ENCODE measurements at regions not wholly inside any gene's neighbourhood (a gene's known extent, or its start where the extent isn't known, plus 50 kb on each side); places are given as distances from the start of the nearest gene placed in this dataset.

GRCh38 chr2:238554468-238555315 is 128.0 kb downstream of the ASB1 start:
- Histone ChIP-seq H4K20me1 (ENCODE audit: insufficient read depth) (no peaks in the 10 kb centered on the region), H3K4me1 (ENCODE audit: insufficient read depth) (no peaks in the 10 kb centered on the region), H3K79me2 (ENCODE audit: insufficient read depth) (no peaks in the 10 kb centered on the region), H3K4me3 (no peak overlapping the region), H3K36me3 (ENCODE audit: low read depth) (no peaks in the 10 kb centered on the region), H3K9me2 (ENCODE audit: insufficient read depth) (no peaks in the 10 kb centered on the region), H3F3A (ENCODE audit: insufficient read depth) (no peaks in the 10 kb centered on the region), H3K4me2 (ENCODE audit: unreplicated experiment) (no peak overlapping the region), H3K27ac (no peak overlapping the region), H3K27me3 (replicated peaks; ENCODE audit: insufficient read depth) (no peaks in the 10 kb centered on the region), H3K9ac (no peak overlapping the region), H3K9me3 (ENCODE audit: low read depth) (no peaks in the 10 kb centered on the region), H2AFZ (no peak overlapping the region)
- WGBS, 2 experiments (ENCODE audit: low coverage in 1 of 2, low lambda C conversion rate in 2 of 2, missing lambda C conversion rate in 2 of 2), result 87 to 88% methylated on average over 25 to 26 of the region's 26 CpGs
- TF ChIP-seq EZH2phosphoT487 (IDR thresholded peaks at IDR 0.05; ENCODE audit: insufficient read depth, low read depth), result no peak
- no peak for TF ChIP-seq EZH2 (IDR thresholded peaks at IDR 0.05; ENCODE audit: insufficient read depth, poor library complexity, severe bottlenecking)
- DNase-seq, result no peak
- in situ Hi-C loops (cut with MboI), result no loop called here

DNA sequence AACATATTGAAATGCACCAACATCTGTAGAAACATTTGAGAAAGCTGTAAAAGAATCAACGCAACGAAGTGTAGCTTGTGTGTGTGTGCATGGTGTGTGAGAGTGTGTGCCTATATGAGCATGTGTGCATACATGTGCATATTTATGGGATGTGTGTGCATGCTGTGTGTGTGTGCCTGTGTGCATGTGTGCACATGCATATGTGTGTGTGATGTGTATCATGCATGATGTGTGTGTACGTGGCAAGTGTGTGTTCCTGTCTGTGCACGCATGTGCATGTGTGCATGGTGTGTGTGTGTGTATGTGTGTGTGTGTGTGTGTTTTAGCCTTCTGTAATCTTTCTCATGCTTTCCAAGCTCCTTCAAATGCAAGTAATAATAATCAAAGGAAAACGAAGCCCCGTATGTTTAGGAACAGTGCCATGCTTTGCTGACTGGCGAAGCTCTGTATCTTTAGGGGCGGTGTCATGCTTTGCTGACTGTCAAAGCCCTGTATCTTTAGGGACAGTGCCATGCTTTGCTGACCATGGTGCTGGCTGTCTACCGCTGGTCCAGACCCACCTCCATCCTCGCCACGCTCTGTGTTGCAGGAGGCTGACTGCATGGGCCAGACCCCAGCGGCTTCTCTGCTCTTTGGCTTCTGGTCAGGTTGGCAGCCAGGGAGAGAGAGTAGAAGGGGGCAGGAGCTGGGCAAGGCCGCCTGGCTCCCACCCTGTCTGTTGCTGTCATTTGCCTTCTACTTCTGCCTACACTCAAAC is 129.2 kb downstream of the ASB1 start:
- Histone ChIP-seq H3K27ac (no peak overlapping the region), H3K9me3 (ENCODE audit: low read depth) (no peaks in the 10 kb centered on the region), H3K9ac (no peak overlapping the region), H3K36me3 (ENCODE audit: low read depth) (no peaks in the 10 kb centered on the region), H4K20me1 (ENCODE audit: insufficient read depth) (no peaks in the 10 kb centered on the region), H3K27me3 (replicated peaks; ENCODE audit: insufficient read depth) (no peaks in the 10 kb centered on the region), H2AFZ (no peak overlapping the region), H3K9me2 (ENCODE audit: insufficient read depth) (no peaks in the 10 kb centered on the region), H3K4me2 (ENCODE audit: unreplicated experiment) (no peak overlapping the region), H3K79me2 (ENCODE audit: insufficient read depth) (no peaks in the 10 kb centered on the region), H3F3A (ENCODE audit: insufficient read depth) (no peaks in the 10 kb centered on the region), H3K4me1 (ENCODE audit: insufficient read depth) (no peaks in the 10 kb centered on the region), H3K4me3 (no peak overlapping the region)
- TF ChIP-seq EZH2 (IDR thresholded peaks at IDR 0.05; ENCODE audit: insufficient read depth, poor library complexity, severe bottlenecking) (no peak), EZH2phosphoT487 (IDR thresholded peaks at IDR 0.05; ENCODE audit: insufficient read depth, low read depth) (no peak)
- DNase-seq, result no peak
- in situ Hi-C loops (cut with MboI), result no loop called here
- WGBS, 2 experiments (ENCODE audit: low coverage in 1 of 2, low lambda C conversion rate in 2 of 2, missing lambda C conversion rate in 2 of 2), result 74 to 77% methylated on average over 13 of the region's 13 CpGs

GRCh38 chr2:238557431-238557830 is 130.7 kb downstream of the ASB1 start:
- Histone ChIP-seq H3K4me1 (ENCODE audit: insufficient read depth) (no peaks in the 10 kb centered on the region), H3F3A (ENCODE audit: insufficient read depth) (no peaks in the 10 kb centered on the region), H3K36me3 (ENCODE audit: low read depth) (no peaks in the 10 kb centered on the region), H3K27ac (no peak overlapping the region), H3K9ac (no peak overlapping the region), H3K4me2 (ENCODE audit: unreplicated experiment) (no peak overlapping the region), H3K9me3 (ENCODE audit: low read depth) (no peaks in the 10 kb centered on the region), H3K4me3 (no peak overlapping the region), H3K79me2 (ENCODE audit: insufficient read depth) (no peaks in the 10 kb centered on the region), H4K20me1 (ENCODE audit: insufficient read depth) (no peaks in the 10 kb centered on the region), H3K9me2 (ENCODE audit: insufficient read depth) (no peaks in the 10 kb centered on the region), H2AFZ (no peak overlapping the region), H3K27me3 (replicated peaks; ENCODE audit: insufficient read depth) (no peaks in the 10 kb centered on the region)
- no peak for TF ChIP-seq EZH2 (IDR thresholded peaks at IDR 0.05; ENCODE audit: insufficient read depth, poor library complexity, severe bottlenecking)
- WGBS, 2 experiments (ENCODE audit: low coverage in 1 of 2, low lambda C conversion rate in 2 of 2, missing lambda C conversion rate in 2 of 2), result 77 to 84% methylated on average over 5 of the region's 5 CpGs
- in situ Hi-C loops (cut with MboI), result no loop called here
- no peak for DNase-seq

DNA sequence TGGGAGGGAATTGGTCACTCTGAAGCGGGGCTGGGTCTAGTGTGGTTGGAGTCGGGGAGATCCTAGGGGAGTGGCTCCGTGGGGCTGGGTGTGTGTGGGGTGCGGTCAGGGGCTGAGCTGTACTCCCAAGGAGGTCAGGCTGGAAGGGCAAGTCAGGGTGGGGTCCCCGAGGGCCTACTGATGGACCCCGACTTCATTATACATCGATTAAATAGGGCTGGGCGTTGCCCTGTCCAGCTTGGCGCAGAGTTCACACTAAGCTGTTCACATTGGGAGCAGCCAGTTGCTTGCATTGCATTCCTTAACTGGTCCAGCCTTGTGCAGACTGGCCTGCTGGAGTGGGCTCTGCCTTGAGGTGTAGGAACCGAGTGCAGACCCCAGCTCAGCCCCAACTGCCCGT is 131.2 kb downstream of the ASB1 start:
- in situ Hi-C loops (cut with MboI), result no loop called here
- Histone ChIP-seq H3K36me3 (ENCODE audit: low read depth) (no peaks in the 10 kb centered on the region), H3K9me3 (ENCODE audit: low read depth) (no peaks in the 10 kb centered on the region), H3K27me3 (replicated peaks; ENCODE audit: insufficient read depth) (no peaks in the 10 kb centered on the region), H2AFZ (no peak overlapping the region), H3F3A (ENCODE audit: insufficient read depth) (no peaks in the 10 kb centered on the region), H3K4me2 (ENCODE audit: unreplicated experiment) (no peak overlapping the region), H3K79me2 (ENCODE audit: insufficient read depth) (no peaks in the 10 kb centered on the region), H3K9ac (no peak overlapping the region), H3K4me3 (no peak overlapping the region), H4K20me1 (ENCODE audit: insufficient read depth) (no peaks in the 10 kb centered on the region), H3K27ac (no peak overlapping the region), H3K4me1 (ENCODE audit: insufficient read depth) (no peaks in the 10 kb centered on the region), H3K9me2 (ENCODE audit: insufficient read depth) (no peaks in the 10 kb centered on the region)
- TF ChIP-seq EZH2 (IDR thresholded peaks at IDR 0.05; ENCODE audit: insufficient read depth, poor library complexity, severe bottlenecking) (no peak), EZH2phosphoT487 (IDR thresholded peaks at IDR 0.05; ENCODE audit: insufficient read depth, low read depth) (no peak)
- DNase-seq, result no peak
- 78 to 81% methylated on average over 9 to 11 of the region's 11 CpGs for WGBS, 2 experiments (ENCODE audit: low coverage in 1 of 2, low lambda C conversion rate in 2 of 2, missing lambda C conversion rate in 2 of 2)

Measured in GM23248 (cell line).